Vagina (tissue), 2 donors: ENCODE measurements at regions not wholly inside any gene's neighbourhood (a gene's known extent, or its start where the extent isn't known, plus 50 kb on each side); places are given as distances from the start of the nearest gene placed in this dataset.

Experiments used
- DNase-seq, 2 donors: peaks; one replicate each; pipeline ENCODE4 v3.0.0-alpha.2; 2017; ENCODE audit errors: extremely low spot score in 2 of 2
- H3K27ac ChIP-seq: fragments of 200-600 bp; sonication (generic); one replicate; pipeline ENCODE4 v1.5.1; 2019
- H3K27me3 ChIP-seq: fragments of 200-600 bp; sonication (generic); one replicate; pipeline ENCODE4 v1.5.1; 2019
- H3K36me3 ChIP-seq, 2 donors: fragments of 200-600 bp; sonication (generic); one replicate each; pipeline ENCODE4 v1.5.1; 2017 to 2019
- H3K4me1 ChIP-seq: fragments of 200-600 bp; sonication (generic); one replicate; pipeline ENCODE4 v1.5.1; 2019
- H3K4me3 ChIP-seq, 2 donors: fragments of 200-600 bp; sonication (generic); 1 replicate in 1 of 2; 2 replicates in 1 of 2; pipeline ENCODE4 v1.5.1; 2016 to 2019
- H3K9me3 ChIP-seq: fragments of 200-600 bp; sonication (generic); one replicate; pipeline ENCODE4 v1.5.1; 2019
- POLR2A ChIP-seq, 2 donors: fragments of 450-650 bp; IDR thresholded peaks; one replicate each; pipeline ENCODE4 v1.6.1; 2017; ENCODE audit warnings: antibody characterized with exemption in 2 of 2, mild to moderate bottlenecking in 2 of 2, moderate library complexity in 2 of 2
- POLR2AphosphoS5 ChIP-seq, 2 donors: sonication (generic); formaldehyde crosslinking; IDR thresholded peaks; one replicate each; pipeline ENCODE4 v1.9.0; 2017; ENCODE audit warnings: antibody characterized with exemption in 2 of 2, mild to moderate bottlenecking in 2 of 2, low read depth in 1 of 2; ENCODE audit not compliant: insufficient read depth in 1 of 2
- intact Hi-C: fragments of 100-400 bp; cut with DNase I; formaldehyde crosslinking; loops from one replicate; pipeline ENCODE4 v1.15.1; 2023
- TF ChIP-seq, protein P1 (sequence below), 3 experiments: fragments of 450-650 bp in 2 of 3; fragments of 200-600 bp in 1 of 3; sonication (generic) in 1 of 3; IDR thresholded peaks; one replicate each; pipeline ENCODE4 v1.5.1; 2017 to 2019; ENCODE audit warnings: antibody characterized with exemption in 3 of 3, mild to moderate bottlenecking in 2 of 3, moderate library complexity in 2 of 3

DNA sequence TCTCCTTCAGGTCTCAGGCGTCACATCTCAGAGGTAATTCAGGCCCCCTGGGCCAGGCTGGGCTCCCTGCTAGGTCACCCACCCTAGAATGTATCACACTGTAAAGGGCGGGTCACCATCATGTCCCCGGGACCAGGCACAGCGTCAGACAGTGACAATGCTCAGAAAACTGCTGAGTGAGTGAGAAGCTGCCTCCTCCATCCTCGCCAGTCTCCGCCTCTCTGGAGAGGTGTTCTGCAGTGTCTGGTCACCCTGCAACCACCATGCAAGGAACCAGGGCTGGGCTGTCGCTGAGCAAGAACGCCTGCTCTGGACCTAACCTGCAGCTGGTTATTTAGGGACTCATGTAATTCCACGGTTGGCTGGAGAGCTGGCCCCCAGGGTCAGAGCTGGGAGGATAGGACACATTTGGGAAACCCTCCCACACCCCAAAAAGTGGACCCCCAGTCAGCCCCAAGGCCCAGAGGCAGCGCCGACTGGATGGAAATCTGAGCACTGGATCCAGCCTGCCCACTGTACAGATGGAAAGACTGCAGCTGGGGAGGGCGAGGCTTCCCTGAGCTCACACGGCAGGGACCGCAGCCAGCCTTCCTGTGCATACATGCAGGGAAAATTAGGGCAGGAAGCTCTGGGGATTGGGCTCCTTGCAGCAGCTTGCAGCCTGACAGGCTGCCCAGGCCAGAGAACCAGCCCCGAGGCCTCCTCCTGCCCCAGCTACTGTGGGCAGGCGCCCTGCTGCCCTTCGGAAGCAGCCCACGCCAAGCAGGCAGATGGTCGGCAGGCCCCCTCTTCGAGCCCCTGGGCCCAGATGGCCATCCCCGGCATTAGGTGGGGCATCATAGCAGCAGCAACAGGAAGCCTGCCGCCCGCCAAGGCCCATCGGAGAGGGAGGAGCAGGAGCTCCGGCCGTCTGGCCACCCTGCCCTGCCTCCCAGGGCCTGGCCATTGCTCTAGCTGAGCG is 105.4 kb upstream of the ZMIZ1 start:
- Histone ChIP-seq H3K27me3 (no peaks in the 10 kb centered on the region), H3K4me3 (no peak overlapping the region), H3K36me3 (no peaks in the 10 kb centered on the region), H3K27ac (peak overlapping the region; percentile 19), H3K4me1 (peaks cover 41% of the 10 kb centered on the region), H3K9me3 (no peaks in the 10 kb centered on the region)
- no peak for TF ChIP-seq POLR2AphosphoS5 (IDR thresholded peaks at IDR 0.05; ENCODE audit: insufficient read depth in 1 of 2, low read depth in 1 of 2)
- no peak for TF ChIP-seq POLR2A (IDR thresholded peaks at IDR 0.05)
- TF ChIP-seq, protein P1, sequence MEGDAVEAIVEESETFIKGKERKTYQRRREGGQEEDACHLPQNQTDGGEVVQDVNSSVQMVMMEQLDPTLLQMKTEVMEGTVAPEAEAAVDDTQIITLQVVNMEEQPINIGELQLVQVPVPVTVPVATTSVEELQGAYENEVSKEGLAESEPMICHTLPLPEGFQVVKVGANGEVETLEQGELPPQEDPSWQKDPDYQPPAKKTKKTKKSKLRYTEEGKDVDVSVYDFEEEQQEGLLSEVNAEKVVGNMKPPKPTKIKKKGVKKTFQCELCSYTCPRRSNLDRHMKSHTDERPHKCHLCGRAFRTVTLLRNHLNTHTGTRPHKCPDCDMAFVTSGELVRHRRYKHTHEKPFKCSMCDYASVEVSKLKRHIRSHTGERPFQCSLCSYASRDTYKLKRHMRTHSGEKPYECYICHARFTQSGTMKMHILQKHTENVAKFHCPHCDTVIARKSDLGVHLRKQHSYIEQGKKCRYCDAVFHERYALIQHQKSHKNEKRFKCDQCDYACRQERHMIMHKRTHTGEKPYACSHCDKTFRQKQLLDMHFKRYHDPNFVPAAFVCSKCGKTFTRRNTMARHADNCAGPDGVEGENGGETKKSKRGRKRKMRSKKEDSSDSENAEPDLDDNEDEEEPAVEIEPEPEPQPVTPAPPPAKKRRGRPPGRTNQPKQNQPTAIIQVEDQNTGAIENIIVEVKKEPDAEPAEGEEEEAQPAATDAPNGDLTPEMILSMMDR (IDR thresholded peaks at IDR 0.05): no peak
- no peak for DNase-seq
- intact Hi-C loops: no loop called here

- no peak overlapping the region for H3K4me3 ChIP-seq
- H3K4me1 ChIP-seq: peaks cover 41% of the 10 kb centered on the region
- no peak for DNase-seq
- H3K36me3 ChIP-seq: no peaks in the 10 kb centered on the region
- H3K27me3 ChIP-seq: no peaks in the 10 kb centered on the region
- no peaks in the 10 kb centered on the region for H3K9me3 ChIP-seq
- no peak for TF ChIP-seq POLR2A (IDR thresholded peaks at IDR 0.05)
- intact Hi-C loops: no loop called here
- H3K27ac ChIP-seq: no peak overlapping the region
These were observed 104.4 kb upstream of the ZMIZ1 start for GRCh38 chr10:78964274-78964951.

DNA sequence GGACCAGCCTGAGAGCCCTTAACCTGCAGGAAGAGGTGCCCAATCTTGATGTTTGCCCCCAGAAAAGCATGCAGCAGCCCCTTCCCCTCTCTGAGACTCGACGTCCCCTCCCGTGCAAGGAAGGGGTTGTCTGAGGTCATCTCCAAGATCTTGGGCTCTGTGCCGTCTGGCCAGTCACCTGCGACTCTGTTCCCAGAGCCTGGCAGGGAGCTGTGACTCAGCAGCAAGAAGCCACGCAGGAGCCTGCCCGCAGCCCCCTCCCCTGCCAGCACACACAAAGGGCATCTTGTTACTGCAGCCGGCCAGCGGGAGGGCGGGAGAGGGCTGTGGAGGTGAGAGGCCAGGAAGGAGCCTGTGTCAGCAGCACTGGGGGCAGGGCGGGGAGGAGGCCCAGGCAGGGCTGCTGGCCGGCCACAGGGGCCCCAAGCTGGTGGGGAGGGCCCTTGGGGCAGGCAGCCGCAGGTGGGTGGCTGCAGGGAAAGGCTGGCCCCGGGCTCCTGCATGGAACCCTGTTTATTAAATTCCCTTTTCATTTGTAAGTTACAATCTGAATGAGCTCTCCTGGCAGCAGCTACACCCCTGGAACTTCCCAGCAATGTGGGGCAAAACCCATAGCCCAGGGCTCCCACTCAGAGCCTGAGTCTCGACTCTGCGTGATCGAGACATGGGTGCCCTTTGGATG is 103.7 kb upstream of the ZMIZ1 start:
- Histone ChIP-seq H3K27me3 (no peaks in the 10 kb centered on the region), H3K36me3 (no peaks in the 10 kb centered on the region), H3K4me1 (peaks cover 34% of the 10 kb centered on the region), H3K27ac (no peak overlapping the region), H3K4me3 (no peak overlapping the region), H3K9me3 (no peaks in the 10 kb centered on the region)
- TF ChIP-seq, protein P1 (IDR thresholded peaks at IDR 0.05): no peak
- no peak for TF ChIP-seq POLR2A (IDR thresholded peaks at IDR 0.05)
- no peak for DNase-seq
- intact Hi-C loops: no loop called here

- no peaks in the 10 kb centered on the region for H3K9me3 ChIP-seq
- intact Hi-C loops: no loop called here
- TF ChIP-seq POLR2A (IDR thresholded peaks at IDR 0.05) (no peak), POLR2AphosphoS5 (IDR thresholded peaks at IDR 0.05; ENCODE audit: insufficient read depth in 1 of 2, low read depth in 1 of 2) (no peak)
- TF ChIP-seq, protein P1 (IDR thresholded peaks at IDR 0.05): no peak
- no peak overlapping the region for H3K4me3 ChIP-seq
- no peak overlapping the region for H3K27ac ChIP-seq
- H3K36me3 ChIP-seq: no peaks in the 10 kb centered on the region
- H3K27me3 ChIP-seq: no peaks in the 10 kb centered on the region
- peaks cover 23% of the 10 kb centered on the region for H3K4me1 ChIP-seq
- DNase-seq: no peak
These were observed 102.5 kb upstream of the ZMIZ1 start for GRCh38 chr10:78966182-78966787.

GRCh38 chr10:78966844-78967488 is 101.8 kb upstream of the ZMIZ1 start:
- Histone ChIP-seq H3K4me3 (no peak overlapping the region), H3K27ac (no peak overlapping the region), H3K9me3 (no peaks in the 10 kb centered on the region), H3K36me3 (no peaks in the 10 kb centered on the region), H3K4me1 (peaks cover 26% of the 10 kb centered on the region), H3K27me3 (no peaks in the 10 kb centered on the region)
- TF ChIP-seq, protein P1 (IDR thresholded peaks at IDR 0.05): no peak
- TF ChIP-seq POLR2A (IDR thresholded peaks at IDR 0.05) (no peak), POLR2AphosphoS5 (IDR thresholded peaks at IDR 0.05; ENCODE audit: insufficient read depth in 1 of 2, low read depth in 1 of 2) (no peak)
- intact Hi-C loops: no loop called here
- DNase-seq: no peak
